ENCODE measurements at regions not wholly inside any gene's neighbourhood (a gene's known extent, or its start where the extent isn't known, plus 50 kb on each side); places are given as distances from the start of the nearest gene placed in this dataset.

DNA sequence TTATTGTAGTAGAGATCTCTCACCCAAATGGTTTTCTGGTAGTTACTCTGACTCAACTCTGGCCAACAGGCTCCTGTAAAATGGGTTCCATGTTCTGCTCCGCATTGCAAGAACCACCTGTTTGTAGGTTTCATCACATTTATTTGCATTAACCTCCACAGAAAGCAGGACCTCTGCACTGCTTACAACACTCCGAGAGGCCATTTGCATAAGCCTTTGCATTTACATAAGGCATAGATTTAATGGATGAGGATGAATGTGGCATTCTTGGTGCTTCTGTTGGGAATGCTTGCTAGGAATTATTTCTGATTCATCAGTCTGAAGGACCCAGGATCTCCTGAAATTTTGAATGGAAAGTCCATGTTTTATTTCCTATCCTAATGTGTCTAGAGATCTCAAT is 320.1 kb downstream of the ZNF621 start:
- in situ Hi-C loops (cut with MboI; ENCODE audit: low sequenced_read_pairs in 4 of 4) (no loop called here), intact Hi-C loops (cut with DNase I; ENCODE audit: low total_unique reads) (no loop called here)
- DNase-seq (no peak), ATAC-seq (no peak)
- Histone ChIP-seq H3K36me3 (no peaks in the 10 kb centered on the region), H3K27me3 (no peaks in the 10 kb centered on the region), H3K4me3 (no peak overlapping the region), H3K9me3 (no peaks in the 10 kb centered on the region), H3K4me1 (no peaks in the 10 kb centered on the region), H3K27ac (no peak overlapping the region)
- TF ChIP-seq, protein P1, sequence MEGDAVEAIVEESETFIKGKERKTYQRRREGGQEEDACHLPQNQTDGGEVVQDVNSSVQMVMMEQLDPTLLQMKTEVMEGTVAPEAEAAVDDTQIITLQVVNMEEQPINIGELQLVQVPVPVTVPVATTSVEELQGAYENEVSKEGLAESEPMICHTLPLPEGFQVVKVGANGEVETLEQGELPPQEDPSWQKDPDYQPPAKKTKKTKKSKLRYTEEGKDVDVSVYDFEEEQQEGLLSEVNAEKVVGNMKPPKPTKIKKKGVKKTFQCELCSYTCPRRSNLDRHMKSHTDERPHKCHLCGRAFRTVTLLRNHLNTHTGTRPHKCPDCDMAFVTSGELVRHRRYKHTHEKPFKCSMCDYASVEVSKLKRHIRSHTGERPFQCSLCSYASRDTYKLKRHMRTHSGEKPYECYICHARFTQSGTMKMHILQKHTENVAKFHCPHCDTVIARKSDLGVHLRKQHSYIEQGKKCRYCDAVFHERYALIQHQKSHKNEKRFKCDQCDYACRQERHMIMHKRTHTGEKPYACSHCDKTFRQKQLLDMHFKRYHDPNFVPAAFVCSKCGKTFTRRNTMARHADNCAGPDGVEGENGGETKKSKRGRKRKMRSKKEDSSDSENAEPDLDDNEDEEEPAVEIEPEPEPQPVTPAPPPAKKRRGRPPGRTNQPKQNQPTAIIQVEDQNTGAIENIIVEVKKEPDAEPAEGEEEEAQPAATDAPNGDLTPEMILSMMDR (IDR thresholded peaks at IDR 0.05 in 4 of 5, conservative IDR thresholded peaks at IDR 0.05 in 1 of 5) = no peak
- no peak for TF ChIP-seq POLR2A (IDR thresholded peaks at IDR 0.05)

DNA sequence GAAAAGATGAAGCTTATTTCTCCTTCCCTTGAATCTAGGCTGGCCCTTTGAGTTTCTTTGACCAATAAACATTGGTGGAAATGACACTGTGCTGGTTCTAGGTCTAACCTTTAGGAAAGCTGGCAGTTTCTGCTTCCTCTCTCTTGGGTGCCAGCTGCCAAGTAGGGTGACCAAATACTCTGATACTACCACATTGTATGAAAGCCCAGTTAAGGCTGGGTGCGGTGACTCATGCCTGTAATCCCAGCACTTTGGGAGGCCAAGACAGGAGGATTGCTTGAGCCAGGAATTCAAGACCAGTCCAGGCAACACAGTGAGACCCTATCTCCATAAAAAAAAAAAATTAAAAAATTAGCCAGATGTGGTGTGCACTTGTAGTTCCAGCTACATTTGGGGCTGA is 320.7 kb downstream of the ZNF621 start:
- no peak for TF ChIP-seq POLR2A (IDR thresholded peaks at IDR 0.05)
- TF ChIP-seq, protein P1 (IDR thresholded peaks at IDR 0.05 in 4 of 5, conservative IDR thresholded peaks at IDR 0.05 in 1 of 5) = no peak
- no peak for DNase-seq
- H3K4me3 ChIP-seq = no peak overlapping the region
- H3K36me3 ChIP-seq = no peaks in the 10 kb centered on the region
- H3K27me3 ChIP-seq = no peaks in the 10 kb centered on the region
- intact Hi-C loops (cut with DNase I; ENCODE audit: low total_unique reads) (no loop called here), in situ Hi-C loops (cut with MboI; ENCODE audit: low sequenced_read_pairs in 4 of 4) (no loop called here)
- no peak for ATAC-seq
- H3K4me1 ChIP-seq = no peaks in the 10 kb centered on the region
- no peaks in the 10 kb centered on the region for H3K9me3 ChIP-seq
- H3K27ac ChIP-seq = no peak overlapping the region

DNA sequence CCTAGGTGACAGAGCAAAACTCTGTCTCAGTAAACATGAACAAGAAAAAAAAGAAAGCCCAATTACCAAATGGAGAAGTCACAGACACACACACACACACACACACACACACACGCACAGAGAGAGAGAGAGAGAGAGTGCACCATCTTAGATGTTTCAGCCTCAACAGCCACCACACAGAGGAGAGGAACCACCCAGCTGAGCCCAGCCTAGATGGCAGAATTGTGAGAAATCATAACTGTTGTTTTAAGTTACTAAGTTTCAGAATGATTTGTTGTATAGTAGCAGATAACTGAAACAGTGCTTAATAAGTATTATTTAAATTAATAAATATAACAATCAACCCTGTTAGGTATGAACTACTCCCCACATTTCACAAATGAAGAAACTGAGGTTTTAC is 321.2 kb downstream of the ZNF621 start:
- Histone ChIP-seq H3K27ac (no peak overlapping the region), H3K4me3 (no peak overlapping the region), H3K4me1 (no peaks in the 10 kb centered on the region), H3K27me3 (no peaks in the 10 kb centered on the region), H3K9me3 (no peaks in the 10 kb centered on the region), H3K36me3 (no peaks in the 10 kb centered on the region)
- intact Hi-C loops (cut with DNase I; ENCODE audit: low total_unique reads) (no loop called here), in situ Hi-C loops (cut with MboI; ENCODE audit: low sequenced_read_pairs in 4 of 4) (no loop called here)
- no peak for ATAC-seq
- no peak for DNase-seq
- TF ChIP-seq POLR2A (IDR thresholded peaks at IDR 0.05) = no peak
- TF ChIP-seq, protein P1 (IDR thresholded peaks at IDR 0.05 in 4 of 5, conservative IDR thresholded peaks at IDR 0.05 in 1 of 5) = no peak

DNA sequence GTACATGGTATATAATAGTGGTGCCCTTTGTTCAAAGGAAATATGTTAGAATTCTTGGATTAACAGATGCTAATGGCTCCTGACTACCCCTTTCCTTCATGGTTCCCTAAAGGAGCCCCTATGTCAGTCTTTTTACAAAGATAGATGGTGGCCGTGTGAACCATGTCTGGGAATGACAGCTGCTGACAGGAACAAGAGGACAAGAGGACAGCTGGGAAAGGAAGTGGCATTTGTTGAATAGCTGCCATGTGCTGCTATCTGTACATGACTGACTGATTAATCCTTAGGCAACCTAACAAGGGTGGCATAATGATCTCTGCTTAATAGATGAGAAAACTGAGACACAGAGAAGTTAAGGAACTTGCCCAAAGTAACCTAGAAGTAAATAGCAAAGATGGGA is 321.7 kb downstream of the ZNF621 start:
- no peak overlapping the region for H3K27ac ChIP-seq
- ATAC-seq = no peak
- H3K9me3 ChIP-seq = no peaks in the 10 kb centered on the region
- intact Hi-C loops (cut with DNase I; ENCODE audit: low total_unique reads) (no loop called here), in situ Hi-C loops (cut with MboI; ENCODE audit: low sequenced_read_pairs in 4 of 4) (no loop called here)
- no peaks in the 10 kb centered on the region for H3K36me3 ChIP-seq
- no peak for DNase-seq
- TF ChIP-seq, protein P1 (IDR thresholded peaks at IDR 0.05 in 4 of 5, conservative IDR thresholded peaks at IDR 0.05 in 1 of 5) = no peak
- TF ChIP-seq POLR2A (IDR thresholded peaks at IDR 0.05) = no peak
- no peaks in the 10 kb centered on the region for H3K27me3 ChIP-seq
- H3K4me3 ChIP-seq = no peak overlapping the region
- no peaks in the 10 kb centered on the region for H3K4me1 ChIP-seq

DNA sequence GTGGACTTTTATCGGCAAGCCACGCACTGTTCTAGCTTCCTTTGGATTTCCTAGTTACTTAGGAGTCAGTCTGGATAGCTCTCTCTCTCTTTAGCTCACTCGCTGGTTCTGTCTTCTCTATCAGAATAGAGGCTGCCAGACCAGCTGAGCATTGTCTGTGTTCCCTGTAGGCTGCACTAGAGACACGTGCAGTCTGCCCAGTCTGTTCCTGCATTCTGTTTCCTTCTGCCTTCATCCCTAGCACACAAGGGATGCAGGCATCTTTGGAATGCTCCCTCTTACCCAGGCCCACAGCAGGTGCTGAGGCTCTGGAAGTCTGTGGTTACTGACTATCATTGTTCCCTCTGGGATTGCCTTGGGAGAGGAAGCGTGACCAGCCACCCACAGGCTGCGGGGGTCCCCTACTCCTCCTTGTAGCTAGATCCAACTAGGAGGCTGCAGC is 322.8 kb downstream of the ZNF621 start:
- intact Hi-C loops (cut with DNase I; ENCODE audit: low total_unique reads) = no loop called here
- no peak for TF ChIP-seq POLR2A (IDR thresholded peaks at IDR 0.05)
- H3K9me3 ChIP-seq = no peaks in the 10 kb centered on the region
- H3K36me3 ChIP-seq = no peaks in the 10 kb centered on the region
- no peaks in the 10 kb centered on the region for H3K4me1 ChIP-seq
- H3K27me3 ChIP-seq = no peaks in the 10 kb centered on the region
- H3K27ac ChIP-seq = no peak overlapping the region
- DNase-seq = no peak
- H3K4me3 ChIP-seq = no peak overlapping the region
- in situ Hi-C loops (cut with MboI; ENCODE audit: low sequenced_read_pairs in 4 of 4) = no loop called here
- no peak for ATAC-seq
